Liver (tissue), 8 donors: ENCODE measurements at regions not wholly inside any gene's neighbourhood (a gene's known extent, or its start where the extent isn't known, plus 50 kb on each side); places are given as distances from the start of the nearest gene placed in this dataset.

Experiments
- DNase-seq: peaks from one replicate; pipeline ENCODE4 v3.0.0-alpha.2; 2017; ENCODE audit warnings: low spot score
- H3K27ac ChIP-seq, 2 donors: one replicate each; pipeline ENCODE4 v1.7.0; 2013; ENCODE audit warnings: inconsistent platforms in 2 of 2, low read length in 2 of 2, control low read depth in 1 of 2, low read depth in 1 of 2, mild to moderate bottlenecking in 1 of 2
- H3K27me3 ChIP-seq, 4 donors: one replicate each; pipeline versions ENCODE4 v1.6.1 to v1.7.0; 2013; ENCODE audit warnings: low read length in 3 of 4, inconsistent platforms in 1 of 4, mild to moderate bottlenecking in 1 of 4, moderate library complexity in 1 of 4; ENCODE audit not compliant: control insufficient read depth in 4 of 4, insufficient read depth in 4 of 4
- H3K36me3 ChIP-seq, 4 donors: one replicate each; pipeline versions ENCODE4 v1.6.1 to v1.7.0; 2013; ENCODE audit warnings: low read length in 3 of 4, mild to moderate bottlenecking in 3 of 4, low read depth in 1 of 4, moderate library complexity in 1 of 4; ENCODE audit not compliant: control insufficient read depth in 4 of 4, insufficient read depth in 3 of 4
- H3K4me1 ChIP-seq, 4 donors: one replicate each; pipeline versions ENCODE4 v1.6.1 to v1.7.0; 2013; ENCODE audit warnings: low read length in 3 of 4, mild to moderate bottlenecking in 3 of 4, moderate library complexity in 1 of 4; ENCODE audit not compliant: control insufficient read depth in 4 of 4, insufficient read depth in 4 of 4
- H3K4me3 ChIP-seq, 3 donors: one replicate each; pipeline versions ENCODE4 v1.6.1 to v1.7.0; 2013; ENCODE audit warnings: low read length in 3 of 3, control low read depth in 1 of 3, low read depth in 1 of 3, mild to moderate bottlenecking in 1 of 3
- H3K9ac ChIP-seq, 2 donors: one replicate each; pipeline ENCODE4 v1.7.0; 2013; ENCODE audit warnings: low read length in 2 of 2, mild to moderate bottlenecking in 2 of 2, moderate library complexity in 2 of 2, control low read depth in 1 of 2, low read depth in 1 of 2
- H3K9me3 ChIP-seq, 4 donors: one replicate each; pipeline versions ENCODE4 v1.6.1 to v1.7.0; 2013; ENCODE audit warnings: low read length in 3 of 4; ENCODE audit not compliant: control insufficient read depth in 4 of 4
- ATF3 ChIP-seq: IDR thresholded peaks from 2 replicates; pipeline ENCODE4 v1.6.1; 2016; ENCODE audit warnings: antibody characterized with exemption
- CTCF ChIP-seq: fragments of 150-350 bp; IDR thresholded peaks from 2 replicates; pipeline ENCODE4 v1.5.1; 2017; ENCODE audit warnings: improper control_type of control experiment, low read depth, low read length; ENCODE audit not compliant: missing input control
- EGR1 ChIP-seq, 2 donors: IDR thresholded peaks; 2 replicates each; pipeline ENCODE4 v1.6.1; 2016 to 2018; ENCODE audit warnings: antibody characterized with exemption in 2 of 2, low read depth in 2 of 2
- FOXA1 ChIP-seq: IDR thresholded peaks from 2 replicates; pipeline ENCODE4 v1.6.1; 2016; ENCODE audit warnings: antibody characterized with exemption
- FOXA2 ChIP-seq: IDR thresholded peaks from 2 replicates; pipeline ENCODE4 v1.6.1; 2016; ENCODE audit warnings: antibody characterized with exemption
- GABPA ChIP-seq, 2 donors: IDR thresholded peaks in 1 of 2; conservative IDR thresholded peaks in 1 of 2; 2 replicates each; pipeline ENCODE4 v1.6.1; 2016; ENCODE audit warnings: antibody characterized with exemption in 2 of 2, mild to moderate bottlenecking in 1 of 2, moderate library complexity in 1 of 2
- HNF4A ChIP-seq, 2 donors: conservative IDR thresholded peaks; 2 replicates each; pipeline ENCODE4 v1.6.1; 2016; ENCODE audit warnings: antibody characterized with exemption in 2 of 2, mild to moderate bottlenecking in 2 of 2
- HNF4G ChIP-seq: IDR thresholded peaks from 2 replicates; pipeline ENCODE4 v1.6.1; 2016; ENCODE audit warnings: antibody characterized with exemption
- JUND ChIP-seq, 2 donors: IDR thresholded peaks; 2 replicates each; pipeline ENCODE4 v1.6.1; 2016; ENCODE audit warnings: antibody characterized with exemption in 2 of 2
- MAX ChIP-seq: IDR thresholded peaks from 2 replicates; pipeline ENCODE4 v1.6.1; 2016; ENCODE audit warnings: antibody characterized with exemption
- NR2F2 ChIP-seq: IDR thresholded peaks from 2 replicates; pipeline ENCODE4 v1.6.1; 2016; ENCODE audit warnings: antibody characterized with exemption
- RAD21 ChIP-seq, 2 donors: IDR thresholded peaks; 2 replicates each; pipeline ENCODE4 v1.6.1; 2016; ENCODE audit warnings: antibody characterized with exemption in 2 of 2, mild to moderate bottlenecking in 2 of 2
- REST ChIP-seq: IDR thresholded peaks from 2 replicates; pipeline ENCODE4 v1.6.1; 2016; ENCODE audit warnings: antibody characterized with exemption, mild to moderate bottlenecking
- RXRA ChIP-seq, 2 donors: IDR thresholded peaks; 2 replicates each; pipeline ENCODE4 v1.6.1; 2017 to 2018; ENCODE audit warnings: antibody characterized with exemption in 2 of 2, mild to moderate bottlenecking in 1 of 2
- SP1 ChIP-seq: IDR thresholded peaks from 2 replicates; pipeline ENCODE4 v1.6.1; 2018; ENCODE audit warnings: antibody characterized with exemption, mild to moderate bottlenecking
- TAF1 ChIP-seq: conservative IDR thresholded peaks from 2 replicates; pipeline ENCODE4 v1.6.1; 2016; ENCODE audit warnings: antibody characterized with exemption, mild to moderate bottlenecking
- YY1 ChIP-seq: IDR thresholded peaks from 2 replicates; pipeline ENCODE4 v1.6.1; 2016; ENCODE audit warnings: antibody characterized with exemption, mild to moderate bottlenecking
- ZBTB33 ChIP-seq: IDR thresholded peaks from 2 replicates; pipeline ENCODE4 v1.6.1; 2016; ENCODE audit warnings: antibody characterized with exemption
- WGBS: extraction: QIAGEN DNeasy Blood & Tissue Kit; methylation state at CpG from one replicate; pipeline ENCODE4 v1.1.7; 2013; 5-methylcytosine and 5-hydroxymethylcytosine counted together
- donor health status: healthy.
- donor health status: healthy.
- donor health status: healthy.
- donor health status: healthy.
- donor health status: healthy.

- H3K9me3 ChIP-seq = no peaks in the 10 kb centered on the region
- no peak for DNase-seq
- no peaks in the 10 kb centered on the region for H3K36me3 ChIP-seq
- no peak overlapping the region for H3K4me3 ChIP-seq
- H3K4me1 ChIP-seq = peaks cover under 1 to 9% (median 5%) of the 10 kb centered on the region in 4 donors
- no peak for TF ChIP-seq JUND (IDR thresholded peaks at IDR 0.05)
- TF ChIP-seq EGR1 (IDR thresholded peaks at IDR 0.05; ENCODE audit: low read depth in 2 of 2) = no peak
- TF ChIP-seq HNF4A (conservative IDR thresholded peaks at IDR 0.05) = no peak
- no peak for TF ChIP-seq SP1
- no peak for TF ChIP-seq REST
- no peak for TF ChIP-seq TAF1
- TF ChIP-seq CTCF = no peak
- no peak for TF ChIP-seq ATF3
- no peak for TF ChIP-seq NR2F2
- no peak for TF ChIP-seq RAD21 (IDR thresholded peaks at IDR 0.05)
- no peak for TF ChIP-seq ZBTB33
- TF ChIP-seq GABPA (IDR thresholded peaks at IDR 0.05 in 1 of 2, conservative IDR thresholded peaks at IDR 0.05 in 1 of 2) = no peak
- no peak for TF ChIP-seq RXRA (IDR thresholded peaks at IDR 0.05)
- no peak for TF ChIP-seq MAX
- TF ChIP-seq YY1 = no peak
- TF ChIP-seq FOXA1 = no peak
- TF ChIP-seq HNF4G = no peak
- no peak for TF ChIP-seq FOXA2
- WGBS = 93% methylated on average over 3 of the region's 3 CpGs
- H3K27me3 ChIP-seq = no peaks in the 10 kb centered on the region
- no peak overlapping the region for H3K27ac ChIP-seq
- no peak overlapping the region for H3K9ac ChIP-seq
Measured at GRCh38 chr2:120498121-120498520, 152.2 kb downstream of the INHBB start.
